Epidermal melanocyte (primary cell): ENCODE measurements at regions not wholly inside any gene's neighbourhood (a gene's known extent, or its start where the extent isn't known, plus 50 kb on each side); places are given as distances from the start of the nearest gene placed in this dataset.
"Not testable (repeated sequence)": the region's sequence is repeated elsewhere in the genome, so short reads cannot be mapped to it uniquely, and the experiment has no call there.

Experiments used
- DNase-seq: peaks from one replicate; pipeline ENCODE4 v3.0.0; 2011; ENCODE audit warnings: low spot score; ENCODE audit not compliant: insufficient read length

- DNase-seq: no peak
Measured at GRCh38 chr1:189149547-189150375, 1327.9 kb downstream of the BRINP3 start.

DNA sequence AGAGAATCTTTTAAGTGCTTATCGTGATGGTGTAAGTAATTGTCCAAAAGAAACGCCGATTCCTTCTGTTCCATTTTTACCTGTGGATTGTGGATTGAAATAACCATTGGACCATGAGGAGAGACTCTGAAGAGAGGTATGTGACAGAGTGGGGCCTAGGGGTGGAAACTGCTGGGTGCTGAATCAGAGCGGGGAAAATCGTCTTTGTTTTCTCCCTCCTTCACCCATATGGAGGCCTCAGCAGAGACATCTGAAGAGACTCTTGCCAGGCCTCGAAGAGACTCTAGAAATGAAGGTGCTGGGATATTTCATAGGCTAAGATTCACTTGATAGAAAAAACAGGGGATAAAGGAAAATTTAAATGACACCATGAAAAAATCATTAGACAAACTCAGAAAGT lies 1327.0 kb downstream of the BRINP3 start:
- DNase-seq: no peak

DNA sequence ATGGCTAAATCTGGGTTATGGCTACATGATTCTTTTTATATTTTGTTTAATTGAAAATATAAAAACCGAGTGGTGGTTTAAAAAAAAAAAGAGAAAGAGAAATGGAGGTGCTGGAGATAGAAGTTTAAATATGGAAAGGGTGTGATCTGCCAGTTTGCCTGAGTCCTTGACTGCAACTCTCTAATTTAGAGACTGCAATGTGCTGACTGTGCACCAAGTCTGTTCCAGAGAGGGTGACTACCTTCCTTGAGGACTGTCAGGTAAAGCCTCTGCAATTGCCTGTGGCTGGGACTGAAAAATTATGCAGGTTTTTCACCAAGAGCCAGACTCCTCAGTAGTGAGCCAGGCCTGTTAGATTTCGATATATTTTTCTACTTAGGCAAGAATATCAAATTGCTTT lies 1326.3 kb downstream of the BRINP3 start:
- no peak for DNase-seq

GRCh38 chr1:189152685-189153084 lies 1325.0 kb downstream of the BRINP3 start:
- DNase-seq: no peak

DNA sequence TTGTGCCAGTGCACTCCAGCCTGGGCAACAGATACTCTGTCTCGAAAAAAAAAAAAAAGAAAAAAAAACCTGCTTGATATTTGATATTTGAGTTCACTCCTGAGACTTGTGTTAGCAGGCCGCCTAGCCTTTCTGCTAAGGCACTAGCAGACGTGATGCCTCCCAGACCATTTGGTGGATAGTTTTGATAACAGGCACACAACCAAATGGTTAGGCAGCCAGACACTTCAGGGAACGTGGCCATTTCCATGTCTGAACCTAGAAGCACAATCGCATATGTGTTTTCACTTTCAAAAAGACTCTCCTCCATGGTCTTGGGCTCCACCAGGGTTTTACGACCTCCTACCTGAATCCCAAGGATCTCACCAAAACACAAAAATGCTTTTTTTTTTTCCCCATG lies 1319.5 kb downstream of the BRINP3 start:
- no peak for DNase-seq

- DNase-seq: no peak
Measured at GRCh38 chr1:189175889-189176288, 1301.8 kb downstream of the BRINP3 start.

DNA sequence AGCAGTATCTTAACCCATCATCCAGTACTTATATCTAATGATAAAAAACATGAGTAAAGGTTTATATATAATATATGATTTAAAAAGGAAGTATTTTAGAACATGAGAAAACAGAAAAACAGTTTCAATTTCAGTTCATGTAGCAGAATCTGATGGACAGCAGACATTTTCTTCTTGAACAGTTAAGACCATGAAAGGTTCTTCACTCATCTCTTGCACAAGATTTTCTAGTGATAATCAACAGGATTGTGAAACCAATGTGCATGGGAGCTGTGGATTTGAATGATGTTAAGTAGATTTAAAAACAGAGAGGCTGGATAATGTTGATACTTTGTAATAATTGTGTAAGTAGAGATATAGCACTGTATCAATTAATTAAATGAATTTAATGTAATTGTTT lies 1297.6 kb downstream of the BRINP3 start:
- DNase-seq: no peak

DNA sequence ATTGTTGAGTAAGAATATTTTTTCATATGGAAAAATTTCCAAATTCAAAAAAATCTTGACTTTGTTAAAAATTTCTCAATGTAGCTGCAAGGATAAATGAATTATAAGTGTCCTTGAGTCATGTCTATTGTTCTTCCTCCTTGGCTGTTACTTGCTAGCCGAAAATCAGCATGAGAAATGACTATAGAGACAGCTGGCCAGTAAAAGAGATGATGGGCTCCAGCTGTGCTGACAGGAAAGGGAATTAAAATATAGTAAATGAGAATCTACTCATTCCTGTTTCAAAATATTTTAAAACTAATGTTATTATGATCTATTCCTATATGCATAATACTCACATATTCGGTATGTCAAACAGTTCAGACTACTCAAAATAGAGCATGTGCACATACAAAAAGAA lies 1292.6 kb downstream of the BRINP3 start:
- no peak for DNase-seq

- DNase-seq: no peak
Measured at GRCh38 chr1:189192741-189193520, 1284.7 kb downstream of the BRINP3 start.

DNA sequence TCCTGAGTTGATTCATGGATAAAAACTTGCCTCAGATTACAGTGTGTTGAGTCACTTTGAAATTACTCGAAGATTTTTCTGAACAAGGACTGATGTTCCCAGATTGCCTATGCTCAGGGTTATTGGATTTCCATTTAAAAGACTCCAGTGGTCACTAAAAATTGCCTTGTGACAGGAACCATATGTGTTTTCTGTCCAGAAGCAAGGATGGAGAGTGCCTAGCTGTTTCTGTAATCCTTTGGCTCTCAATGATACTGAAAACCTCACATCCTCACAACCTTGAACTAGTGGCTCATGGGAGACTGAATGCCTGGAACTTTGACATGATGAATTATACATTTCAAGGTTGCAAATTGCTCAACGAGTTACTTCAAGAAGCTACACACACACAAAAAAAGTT lies 1271.8 kb downstream of the BRINP3 start:
- no peak for DNase-seq

DNA sequence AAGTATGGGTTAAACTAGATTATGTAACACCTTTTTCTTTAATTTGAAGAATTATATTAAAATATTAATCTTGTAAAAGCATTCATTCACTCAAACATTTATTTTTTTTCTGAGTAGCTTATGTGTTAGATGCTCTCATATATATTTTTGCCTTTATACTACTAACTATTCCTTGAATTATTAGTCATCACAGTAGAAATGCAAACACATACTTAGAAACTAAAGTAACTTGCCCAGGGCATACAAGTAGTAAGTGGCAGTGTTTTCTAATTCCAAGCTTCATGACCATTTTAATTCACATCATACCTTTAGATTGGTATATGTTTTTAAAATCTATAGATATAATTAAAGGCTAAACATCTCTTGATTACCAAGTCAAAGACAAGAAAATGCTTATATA lies 1271.0 kb downstream of the BRINP3 start:
- DNase-seq: no peak

- DNase-seq: no peak
Measured at GRCh38 chr1:189211742-189212141, 1265.9 kb downstream of the BRINP3 start.

DNA sequence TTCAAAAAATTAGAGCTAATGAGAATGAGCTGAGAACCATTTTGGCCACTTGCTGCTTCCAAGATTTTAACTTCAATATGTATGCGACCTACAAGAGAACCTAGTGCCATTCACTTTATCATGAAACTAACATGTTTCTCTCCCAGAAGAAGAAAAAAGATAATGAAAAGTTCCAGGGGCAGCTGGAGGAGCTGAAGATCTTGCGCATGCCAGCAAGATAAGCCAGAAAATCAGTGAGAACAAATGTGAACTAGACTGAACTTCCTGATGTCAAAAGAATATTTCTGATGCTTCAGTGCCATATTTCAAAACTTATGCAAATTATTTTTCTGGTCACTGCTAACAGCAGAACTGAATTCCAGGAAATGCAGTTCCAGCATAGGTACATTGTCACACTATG lies 1265.1 kb downstream of the BRINP3 start:
- DNase-seq: no peak

GRCh38 chr1:189216886-189217285 lies 1260.8 kb downstream of the BRINP3 start:
- no peak for DNase-seq

DNA sequence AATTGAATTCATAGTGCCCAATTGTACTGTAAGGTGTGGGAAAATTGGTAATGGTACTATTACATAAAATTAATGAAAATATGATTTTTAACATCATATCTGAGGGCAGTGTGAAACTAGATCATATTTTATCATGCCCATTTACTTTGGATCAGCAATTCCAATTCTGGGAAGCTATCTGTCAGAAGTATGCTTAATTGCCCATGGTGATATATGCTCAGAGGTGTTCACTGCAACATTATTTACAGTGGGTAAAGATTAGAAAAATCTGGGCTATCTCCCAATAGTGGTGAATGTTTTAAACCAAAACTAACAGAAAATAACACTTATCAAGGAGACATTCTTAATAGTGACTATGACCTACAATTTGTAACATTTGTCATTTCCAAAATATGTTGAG lies 1260.0 kb downstream of the BRINP3 start:
- DNase-seq: no peak

- DNase-seq: no peak
Measured at GRCh38 chr1:189220750-189221149, 1256.9 kb downstream of the BRINP3 start.

DNA sequence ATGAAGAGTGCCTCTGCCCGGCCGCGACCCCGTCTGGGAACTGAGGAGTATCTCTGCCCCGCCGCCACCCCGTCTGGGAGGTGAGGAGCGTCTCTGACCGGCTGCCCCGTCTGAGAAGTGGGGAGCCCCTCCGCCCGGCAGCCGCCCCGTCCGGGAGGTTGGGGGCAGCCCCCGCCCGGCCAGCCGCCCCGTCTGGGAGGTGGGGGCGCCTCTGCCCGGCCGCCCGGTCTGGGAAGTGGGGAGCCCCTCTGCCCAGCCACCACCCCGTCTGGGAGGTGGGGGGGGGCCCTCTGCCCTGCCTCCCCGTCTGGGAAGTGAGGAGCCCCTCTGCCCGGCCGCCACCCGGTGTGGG lies 1251.9 kb downstream of the BRINP3 start:
- DNase-seq: not testable (repeated sequence)

DNA sequence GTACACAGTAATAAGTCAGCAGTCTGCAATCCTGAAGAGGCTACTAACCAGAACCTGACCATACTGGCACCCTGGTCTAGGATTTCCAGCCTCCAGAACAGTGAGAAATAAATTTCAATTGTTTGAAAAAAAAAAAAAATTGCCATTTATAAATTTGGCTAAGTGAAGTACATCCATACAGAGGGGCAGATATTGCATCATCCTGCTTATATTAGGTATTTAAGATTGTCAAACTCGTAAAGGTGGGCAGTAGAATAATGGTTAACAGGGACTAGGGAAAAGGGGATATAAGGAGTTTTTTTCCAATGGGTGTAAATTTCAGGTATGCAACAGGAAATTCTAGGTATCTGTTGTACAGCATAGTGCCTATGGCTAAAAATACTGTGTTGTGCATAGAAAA lies 1250.9 kb downstream of the BRINP3 start:
- no peak for DNase-seq

DNA sequence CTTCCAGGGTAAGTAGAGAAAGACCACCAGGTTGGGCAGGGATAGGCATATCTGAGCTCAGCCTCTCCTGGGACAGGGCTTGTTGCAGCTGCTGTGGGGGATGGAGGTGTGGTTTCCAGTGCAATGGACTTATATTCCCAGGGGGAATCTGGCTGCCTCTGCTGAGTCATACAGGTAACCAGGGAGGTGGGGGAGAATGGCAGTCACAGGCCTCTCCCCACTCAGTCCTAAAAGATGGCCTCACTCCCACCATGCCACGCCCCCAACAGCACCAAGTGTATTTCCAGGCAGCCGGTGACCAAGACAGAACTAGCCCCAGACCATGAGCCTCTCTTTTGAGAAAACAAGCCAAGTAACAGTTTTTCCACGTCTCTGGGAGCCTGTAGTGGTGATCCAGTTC lies 1240.7 kb downstream of the BRINP3 start:
- no peak for DNase-seq

- DNase-seq: no peak
Measured at GRCh38 chr1:189253601-189254350, 1223.9 kb downstream of the BRINP3 start.

DNA sequence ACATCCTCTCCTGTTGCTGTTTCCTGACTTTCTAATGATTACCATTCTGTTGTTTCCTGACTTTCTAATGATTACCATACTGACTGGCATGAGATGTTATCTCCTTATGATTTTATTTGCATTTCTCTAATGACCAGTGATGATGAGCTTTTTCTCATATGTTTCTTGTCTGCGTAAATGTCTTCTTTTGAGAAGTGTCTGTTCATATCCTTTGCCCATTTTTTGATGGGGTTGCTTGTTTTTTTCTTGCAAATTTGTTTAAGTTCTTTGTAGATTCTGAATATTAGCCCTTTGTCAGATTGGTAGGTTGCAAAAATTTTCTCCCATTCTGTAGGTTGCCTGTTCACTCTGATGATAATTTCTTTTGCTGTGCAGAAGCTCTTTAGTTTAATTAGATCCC lies 1216.5 kb downstream of the BRINP3 start:
- not testable (repeated sequence) for DNase-seq

DNA sequence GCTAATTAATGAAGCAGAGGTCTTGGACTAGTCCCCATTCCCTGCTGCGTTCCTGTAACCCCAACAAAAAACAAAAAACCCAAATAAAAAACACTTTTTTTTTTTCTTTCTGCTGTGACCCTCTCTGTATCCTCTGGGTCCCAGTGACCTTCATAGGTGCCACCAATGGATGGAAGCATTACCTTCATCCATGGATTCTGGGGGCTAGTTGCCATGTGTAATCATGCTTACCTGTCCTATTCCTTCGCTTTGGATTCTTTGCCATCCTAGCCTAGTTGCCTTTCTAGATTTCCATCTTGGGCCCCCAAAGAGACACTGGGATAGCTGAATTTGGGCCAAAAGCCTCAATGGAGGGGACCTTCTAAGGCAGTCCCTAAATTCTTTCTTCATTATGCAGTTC lies 1208.7 kb downstream of the BRINP3 start:
- DNase-seq: no peak
